GM23338 (cell line): ENCODE measurements at regions not wholly inside any gene's neighbourhood (a gene's known extent, or its start where the extent isn't known, plus 50 kb on each side); places are given as distances from the start of the nearest gene placed in this dataset.

Experiments used
- ATAC-seq: fragments of 200-7000 bp; cut with Tn5 transposase; 3 replicates; pipeline ENCODE4 v1.9.1; 2020
- DNase-seq: peaks from one replicate; pipeline ENCODE4 v3.0.0-alpha.2; 2015; ENCODE audit warnings: low spot score
- H2AFZ ChIP-seq: fragments of 200-600 bp; sonication (generic); 2 replicates; pipeline ENCODE4 v1.8.0; 2016; ENCODE audit warnings: antibody characterized with exemption, mild to moderate bottlenecking, moderate library complexity
- H3F3A ChIP-seq: fragments of 200-600 bp; sonication (generic); replicated peaks from 2 replicates; pipeline ENCODE4 v1.8.0; 2017; ENCODE audit warnings: antibody characterized with exemption, mixed run types, low read depth
- H3K27ac ChIP-seq: fragments of 200-600 bp; sonication (generic); 2 replicates; pipeline ENCODE4 v1.6.1; 2016; ENCODE audit warnings: low read depth
- H3K27me3 ChIP-seq: fragments of 200-600 bp; sonication (generic); 2 replicates; pipeline ENCODE4 v1.8.0; 2016; ENCODE audit warnings: mild to moderate bottlenecking, mixed run types, moderate library complexity; ENCODE audit not compliant: insufficient read depth
- H3K36me3 ChIP-seq: fragments of 200-600 bp; sonication (generic); 2 replicates; pipeline ENCODE4 v1.8.0; 2016; ENCODE audit warnings: mild to moderate bottlenecking; ENCODE audit not compliant: insufficient read depth
- H3K4me1 ChIP-seq: fragments of 200-600 bp; sonication (generic); 2 replicates; pipeline ENCODE4 v1.8.0; 2016; ENCODE audit warnings: mild to moderate bottlenecking, moderate library complexity; ENCODE audit not compliant: insufficient read depth
- H3K4me2 ChIP-seq: fragments of 200-600 bp; sonication (generic); 2 replicates; pipeline ENCODE4 v1.7.1; 2017; ENCODE audit warnings: mixed run types
- H3K4me3 ChIP-seq: fragments of 200-600 bp; sonication (generic); 2 replicates; pipeline ENCODE4 v1.6.1; 2016; ENCODE audit warnings: mixed run types
- H3K79me2 ChIP-seq: fragments of 200-600 bp; sonication (generic); replicated peaks from 2 replicates; pipeline ENCODE4 v1.8.0; 2017; ENCODE audit warnings: mild to moderate bottlenecking; ENCODE audit not compliant: insufficient read depth
- H3K9me2 ChIP-seq: fragments of 200-600 bp; sonication (generic); 2 replicates; pipeline ENCODE4 v1.8.0; 2017; ENCODE audit not compliant: insufficient read depth
- H4K20me1 ChIP-seq: fragments of 200-600 bp; sonication (generic); replicated peaks from 2 replicates; pipeline ENCODE4 v1.8.0; 2017; ENCODE audit warnings: mild to moderate bottlenecking; ENCODE audit not compliant: insufficient read depth
- H3K27ac Mint-ChIP-seq: 2 replicates; pipeline ENCODE4 v1.8.0; 2020; ENCODE audit warnings: inconsistent platforms, mild to moderate bottlenecking, moderate library complexity, mixed read lengths
- H3K27me3 Mint-ChIP-seq: 3 replicates; pipeline ENCODE4 v1.8.0; 2022; ENCODE audit warnings: low read depth, mild to moderate bottlenecking, moderate library complexity, mixed read lengths, inconsistent platforms; ENCODE audit not compliant: insufficient read depth, poor library complexity
- H3K36me3 Mint-ChIP-seq: 3 replicates; pipeline ENCODE4 v1.8.0; 2021; ENCODE audit warnings: low read depth, mild to moderate bottlenecking, inconsistent platforms, moderate library complexity, mixed read lengths
- H3K4me1 Mint-ChIP-seq: 3 replicates; pipeline ENCODE4 v1.8.0; 2020; ENCODE audit warnings: mild to moderate bottlenecking, inconsistent platforms, mixed read lengths
- H3K4me3 Mint-ChIP-seq: 3 replicates; pipeline ENCODE4 v1.8.0; 2021; ENCODE audit warnings: moderate library complexity, mild to moderate bottlenecking, inconsistent platforms, mixed read lengths
- H3K9me3 Mint-ChIP-seq: 3 replicates; pipeline ENCODE4 v1.8.0; 2020; ENCODE audit warnings: moderate library complexity, mild to moderate bottlenecking, inconsistent platforms, mixed read lengths
- CREB1 ChIP-seq: fragments of 250-450 bp; sonication (Bioruptor Pico); IDR thresholded peaks from 2 replicates; pipeline ENCODE4 v1.5.0; 2020; ENCODE audit warnings: low read depth, mild to moderate bottlenecking, moderate library complexity
- CTCF ChIP-seq, 2 experiments: fragments of 200-600 bp in 1 of 2; sonication (generic) in 1 of 2; conservative IDR thresholded peaks; 2 replicates each; pipeline versions ENCODE4 v1.5.1 to v1.6.1; 2016 to 2017; ENCODE audit warnings: antibody characterized with exemption in 2 of 2, low read depth in 2 of 2, mild to moderate bottlenecking in 2 of 2, moderate library complexity in 1 of 2
- ETS1 ChIP-seq: IDR thresholded peaks from 2 replicates; pipeline ENCODE4 v1.6.1; 2016; ENCODE audit warnings: antibody characterized with exemption
- EZH2 ChIP-seq: fragments of 200-600 bp; sonication (generic); IDR thresholded peaks from one replicate; pipeline ENCODE4 v1.8.0; 2017; ENCODE audit warnings: antibody characterized with exemption, mild to moderate bottlenecking, low read depth; ENCODE audit not compliant: unreplicated experiment
- EZH2phosphoT487 ChIP-seq: fragments of 200-600 bp; sonication (generic); IDR thresholded peaks from one replicate; pipeline ENCODE4 v1.8.1; 2018; ENCODE audit warnings: antibody characterized with exemption; ENCODE audit not compliant: unreplicated experiment
- NANOG ChIP-seq: IDR thresholded peaks from 2 replicates; pipeline ENCODE4 v1.6.1; 2016; ENCODE audit warnings: antibody characterized with exemption, borderline replicate concordance
- POLR2AphosphoS5 ChIP-seq: IDR thresholded peaks from 2 replicates; pipeline ENCODE4 v1.6.1; 2016; ENCODE audit warnings: antibody characterized with exemption, low read depth
- REST ChIP-seq: IDR thresholded peaks from one replicate; pipeline ENCODE4 v1.6.1; 2018; ENCODE audit warnings: antibody characterized with exemption; ENCODE audit not compliant: unreplicated experiment
- STAT1 ChIP-seq: IDR thresholded peaks from one replicate; pipeline ENCODE4 v1.6.1; 2016; ENCODE audit warnings: antibody characterized with exemption; ENCODE audit not compliant: unreplicated experiment
- ZNF114 ChIP-seq: fragments of 250-450 bp; sonication (Bioruptor Pico); IDR thresholded peaks from 2 replicates; pipeline ENCODE4 v1.5.0; 2020; ENCODE audit warnings: mild to moderate bottlenecking, moderate library complexity
- ZNF331 ChIP-seq: fragments of 250-450 bp; sonication (Bioruptor Pico); IDR thresholded peaks from 2 replicates; pipeline ENCODE4 v1.5.0; 2020; ENCODE audit warnings: low read depth, mild to moderate bottlenecking, moderate library complexity

- TF ChIP-seq NANOG (no peak), EZH2phosphoT487 (no peak), CTCF (conservative IDR thresholded peaks at IDR 0.05; ENCODE audit: low read depth in 2 of 2) (no peak), REST (no peak), STAT1 (no peak), ZNF114 (CRISPR knock-in tag) (no peak), EZH2 (no peak)
Measured at GRCh38 chr12:67832155-67832554, 157.1 kb upstream of the IFNG-AS1 start (continued).

GRCh38 chr12:67833602-67834001 is 155.6 kb upstream of the IFNG-AS1 start:
- no peaks in the 10 kb centered on the region for H3F3A ChIP-seq
- Mint-ChIP-seq H3K27me3 (peaks cover 1% of the 10 kb centered on the region), H3K4me1 (peaks cover 4% of the 10 kb centered on the region; the same call in 2 of the 3 replicates), H3K27ac (no peak overlapping the region), H3K9me3 (peaks cover 9% of the 10 kb centered on the region), H3K36me3 (no peaks in the 10 kb centered on the region), H3K4me3 (no peak overlapping the region)
- no peak overlapping the region for H3K4me2 ChIP-seq
- ATAC-seq (no peak), DNase-seq (no peak)
- H3K27ac ChIP-seq = no peak overlapping the region
- H3K36me3 ChIP-seq = no peaks in the 10 kb centered on the region
- no peaks in the 10 kb centered on the region for H4K20me1 ChIP-seq
- H3K4me3 ChIP-seq = no peak overlapping the region
- H3K79me2 ChIP-seq = no peaks in the 10 kb centered on the region
- H3K4me1 ChIP-seq = no peaks in the 10 kb centered on the region
- H2AFZ ChIP-seq = no peak overlapping the region
- peaks cover 13% of the 10 kb centered on the region; the same call in 1 of the 2 replicates for H3K9me2 ChIP-seq
- no peaks in the 10 kb centered on the region for H3K27me3 ChIP-seq
- TF ChIP-seq ZNF114 (CRISPR knock-in tag) (no peak), POLR2AphosphoS5 (no peak), CTCF (conservative IDR thresholded peaks at IDR 0.05; ENCODE audit: low read depth in 2 of 2) (no peak), ZNF331 (no peak), EZH2phosphoT487 (no peak), NANOG (no peak), ETS1 (no peak), REST (no peak), CREB1 (no peak), STAT1 (no peak)
